ENCODE measurements at regions not wholly inside any gene's neighbourhood (a gene's known extent, or its start where the extent isn't known, plus 50 kb on each side); places are given as distances from the start of the nearest gene placed in this dataset.

DNA sequence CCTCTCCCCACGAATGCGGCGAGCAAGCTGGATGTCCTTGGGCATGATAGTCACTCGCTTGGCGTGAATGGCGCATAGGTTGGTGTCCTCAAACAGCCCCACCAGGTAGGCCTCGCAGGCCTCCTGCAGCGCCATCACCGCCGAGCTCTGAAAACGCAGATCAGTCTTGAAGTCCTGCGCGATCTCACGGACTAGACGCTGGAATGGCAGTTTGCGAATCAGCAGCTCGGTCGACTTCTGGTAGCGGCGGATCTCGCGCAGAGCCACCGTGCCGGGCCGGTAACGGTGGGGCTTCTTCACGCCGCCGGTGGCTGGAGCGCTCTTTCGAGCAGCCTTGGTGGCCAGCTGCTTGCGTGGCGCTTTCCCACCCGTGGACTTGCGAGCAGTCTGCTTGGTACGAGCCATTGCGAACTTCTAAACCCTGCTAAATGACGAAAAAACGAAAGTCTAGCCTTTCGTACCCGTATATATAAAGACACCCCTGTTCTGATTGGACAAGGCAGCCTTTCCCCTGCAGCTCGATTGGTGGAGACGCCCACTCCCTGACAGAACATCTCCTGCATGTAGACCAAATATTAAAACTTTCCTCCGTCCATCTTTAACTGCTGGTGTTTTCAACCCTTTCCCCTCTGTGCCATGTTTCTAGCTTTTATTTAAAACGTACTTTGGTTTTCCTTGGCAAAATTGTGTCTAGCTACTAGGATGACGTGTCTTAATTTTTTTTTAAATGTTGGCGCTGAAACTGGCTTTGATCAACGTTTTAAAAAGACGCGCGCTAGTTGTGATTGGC lies 109.8 kb downstream of the HFE start:
- DNase-seq (ENCODE audit: low spot score), result peak; percentile 81
- FAIRE-seq, result no peak

- FAIRE-seq (no peak), DNase-seq (ENCODE audit: low spot score) (no peak)
Observed at GRCh38 chr6:26197636-26197932, 110.4 kb downstream of the HFE start.

DNA sequence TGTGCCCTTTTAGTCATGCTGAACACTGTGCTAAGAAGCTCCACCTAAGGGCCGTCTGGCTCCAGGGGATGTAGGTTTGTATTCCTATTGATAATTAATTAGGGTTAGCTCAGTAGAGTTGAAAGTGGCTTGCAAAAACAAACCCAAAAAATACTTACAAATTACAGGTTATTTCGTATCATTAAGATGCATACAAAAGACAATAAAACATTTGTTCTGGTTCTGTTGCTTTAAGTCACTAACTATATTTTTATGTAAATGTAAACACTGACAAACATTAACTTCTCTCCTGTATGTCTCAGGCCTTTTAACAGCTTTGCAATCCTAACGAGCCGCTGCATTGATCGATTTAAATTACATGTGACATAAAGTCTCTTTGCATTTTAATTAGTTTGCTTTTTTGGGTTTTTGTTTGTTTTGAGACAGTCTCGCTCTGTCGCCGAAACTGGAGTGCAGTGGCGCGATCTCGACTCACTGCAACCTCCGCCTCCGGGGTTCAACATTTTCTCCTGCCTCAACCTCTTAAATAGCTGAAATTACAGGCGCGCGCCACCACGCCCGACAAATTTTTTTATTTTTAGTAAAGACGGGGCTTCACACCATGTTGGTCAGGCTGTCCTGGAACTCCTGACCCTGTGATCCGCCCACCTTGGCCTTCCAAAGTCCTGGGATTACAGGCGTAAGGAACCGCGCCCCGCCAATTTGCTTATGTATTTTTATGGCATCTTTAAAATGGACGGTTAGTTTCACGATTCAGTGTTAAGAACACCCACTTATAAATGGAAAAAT lies 110.9 kb downstream of the HFE start:
- no peak for FAIRE-seq

DNA sequence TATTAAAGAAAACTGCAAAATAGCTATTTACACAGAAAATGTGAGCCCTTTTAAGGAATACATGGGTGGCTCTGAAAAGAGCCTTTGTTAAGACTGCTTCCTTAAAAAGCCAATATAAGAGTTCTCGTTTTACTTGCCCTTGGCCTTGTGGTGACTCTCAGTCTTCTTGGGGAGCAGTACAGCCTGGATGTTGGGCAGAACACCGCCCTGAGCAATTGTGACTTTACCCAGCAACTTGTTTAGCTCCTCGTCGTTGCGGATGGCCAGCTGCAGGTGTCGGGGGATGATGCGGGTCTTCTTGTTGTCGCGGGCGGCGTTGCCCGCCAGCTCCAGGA lies 111.5 kb downstream of the HFE start:
- DNase-seq (ENCODE audit: low spot score), result no peak
- no peak for FAIRE-seq

More for the DNA sequence above, 110.9 kb downstream of the HFE start:
- DNase-seq (ENCODE audit: low spot score), result no peak

GRCh38 chr6:26199057-26199772 lies 112.0 kb downstream of the HFE start:
- no peak for FAIRE-seq
- DNase-seq (ENCODE audit: low spot score), result peak; percentile 67

- FAIRE-seq (no peak), DNase-seq (ENCODE audit: low spot score) (no peak)
Observed at GRCh38 chr6:26199773-26200764, 112.8 kb downstream of the HFE start.

DNA sequence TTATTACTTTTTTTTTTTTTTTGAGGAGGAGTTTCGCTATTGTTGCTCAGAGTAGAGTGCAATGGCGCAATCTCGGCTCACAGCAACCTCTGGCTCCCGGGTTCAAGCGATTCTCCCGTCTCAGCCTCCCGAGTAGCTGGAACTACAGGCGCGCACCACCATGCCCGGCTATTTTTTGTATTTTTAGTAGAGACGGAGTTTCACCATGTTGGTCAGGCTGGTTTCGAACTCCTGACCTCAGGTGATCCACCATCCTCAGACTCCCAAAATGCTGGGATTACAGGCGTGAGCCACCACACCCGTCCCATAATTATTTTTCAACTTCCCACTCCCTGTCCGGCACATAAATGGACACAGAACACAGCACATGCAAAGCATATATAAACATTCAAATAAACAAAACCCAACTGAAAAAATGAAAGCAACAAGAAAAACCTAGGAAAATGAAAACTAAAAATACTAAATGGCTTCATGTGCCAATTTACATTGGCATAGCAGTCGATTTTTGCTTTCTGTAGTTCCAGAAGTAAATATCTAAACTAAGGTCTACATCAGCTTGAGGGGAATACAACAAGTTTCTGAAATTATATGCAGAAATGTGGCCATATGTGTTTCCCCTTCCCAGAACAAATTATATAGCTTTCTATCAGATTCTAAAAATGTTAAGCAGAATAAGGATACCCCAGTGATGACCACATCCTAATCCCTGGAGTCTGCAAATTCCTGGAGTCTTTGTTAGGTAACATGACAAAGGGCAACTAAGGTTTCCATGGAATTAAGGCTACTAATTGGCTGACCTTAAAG lies 113.9 kb downstream of the HFE start:
- DNase-seq (ENCODE audit: low spot score) (no peak), FAIRE-seq (no peak)

GRCh38 chr6:26202201-26202611 lies 115.0 kb downstream of the HFE start:
- DNase-seq (ENCODE audit: low spot score) (no peak), FAIRE-seq (no peak)

DNA sequence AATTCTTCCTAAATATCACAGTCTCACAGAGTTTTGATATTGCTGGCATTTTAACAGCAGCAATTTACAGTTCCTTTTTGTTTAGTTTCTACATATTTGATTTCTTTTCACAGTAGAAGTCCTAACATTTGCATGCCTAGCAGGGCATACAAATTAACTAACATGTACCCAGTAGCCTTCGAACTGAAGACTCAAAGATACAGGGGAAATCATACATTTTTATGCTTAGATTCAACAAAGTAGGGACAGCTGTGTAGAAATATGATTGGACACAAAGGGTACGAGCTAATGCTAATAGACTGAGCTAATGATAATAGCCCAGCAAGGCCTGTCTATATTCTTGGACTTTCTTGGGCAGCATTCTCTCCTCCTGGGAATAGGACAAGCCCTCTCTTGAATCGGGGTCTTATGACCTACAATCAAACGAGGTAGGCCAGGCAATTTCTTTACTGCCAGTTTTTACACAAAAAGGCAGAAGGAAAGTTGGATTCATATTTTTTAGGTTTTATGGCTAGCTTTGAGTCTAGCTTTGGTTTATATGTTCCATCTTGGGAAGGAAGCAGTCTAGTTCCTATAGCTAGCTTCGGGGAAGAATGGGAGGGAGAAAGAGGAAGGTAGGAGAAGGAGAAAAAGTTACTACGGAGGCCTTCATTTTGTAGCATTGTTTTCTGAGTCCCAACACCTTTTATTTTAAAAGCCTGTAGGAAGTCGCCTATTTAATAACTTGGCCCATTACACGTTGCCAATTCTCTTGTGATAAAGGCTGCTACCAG lies 115.8 kb downstream of the HFE start:
- DNase-seq (ENCODE audit: low spot score), result no peak
- no peak for FAIRE-seq

- FAIRE-seq (no peak), DNase-seq (ENCODE audit: low spot score) (peak; percentile 81)
Observed at GRCh38 chr6:26204332-26205160, 117.3 kb downstream of the HFE start.

DNA sequence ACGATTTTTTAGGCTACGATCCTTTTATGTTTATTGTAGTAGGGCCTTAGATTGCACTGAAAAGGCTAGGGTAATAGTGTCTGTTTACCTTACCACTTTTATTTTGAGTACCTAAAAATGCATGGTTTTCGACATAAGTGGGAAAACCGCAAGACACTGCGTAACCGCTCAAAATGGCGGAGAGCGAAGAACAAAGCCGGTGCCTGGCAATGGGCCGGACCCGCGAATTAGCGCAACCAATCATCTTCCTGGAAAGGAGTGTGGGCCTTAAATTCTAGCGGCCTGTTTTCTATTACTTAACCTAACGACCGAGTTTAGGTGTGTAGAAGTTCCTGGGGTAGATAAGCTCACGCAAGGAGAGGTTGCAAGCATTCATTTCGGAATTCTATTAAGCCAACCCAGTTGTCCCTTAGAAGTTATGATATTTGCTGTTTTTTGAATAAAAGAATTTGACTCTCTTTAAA lies 118.0 kb downstream of the HFE start:
- FAIRE-seq (no peak), DNase-seq (ENCODE audit: low spot score) (peak; percentile 29)

- FAIRE-seq (no peak), DNase-seq (ENCODE audit: low spot score) (peak; percentile 56)
Observed at GRCh38 chr6:26205625-26206574, 118.7 kb downstream of the HFE start.

- DNase-seq (ENCODE audit: low spot score) (no peak), FAIRE-seq (no peak)
Observed at GRCh38 chr6:26206868-26207801, 119.9 kb downstream of the HFE start.

DNA sequence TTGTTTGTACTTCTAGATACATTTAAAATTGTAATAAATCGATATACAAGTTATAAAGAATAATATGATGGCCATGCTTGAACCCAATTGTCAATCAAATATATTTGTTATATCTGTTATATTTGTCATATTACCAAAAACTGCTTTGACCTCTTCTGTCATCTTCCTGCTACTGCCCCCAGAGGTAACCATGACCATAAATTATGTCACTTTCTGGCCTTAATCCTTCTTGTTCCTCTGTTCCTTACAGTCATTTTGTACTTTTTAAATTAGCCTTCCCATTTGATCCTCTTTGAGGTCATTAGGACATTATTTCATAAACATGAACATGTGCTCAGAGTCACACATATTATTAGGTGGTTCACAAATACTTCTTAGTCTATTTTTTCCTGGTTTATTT lies 124.7 kb downstream of the HFE start:
- DNase-seq (ENCODE audit: low spot score), result no peak
- FAIRE-seq, result no peak

DNA sequence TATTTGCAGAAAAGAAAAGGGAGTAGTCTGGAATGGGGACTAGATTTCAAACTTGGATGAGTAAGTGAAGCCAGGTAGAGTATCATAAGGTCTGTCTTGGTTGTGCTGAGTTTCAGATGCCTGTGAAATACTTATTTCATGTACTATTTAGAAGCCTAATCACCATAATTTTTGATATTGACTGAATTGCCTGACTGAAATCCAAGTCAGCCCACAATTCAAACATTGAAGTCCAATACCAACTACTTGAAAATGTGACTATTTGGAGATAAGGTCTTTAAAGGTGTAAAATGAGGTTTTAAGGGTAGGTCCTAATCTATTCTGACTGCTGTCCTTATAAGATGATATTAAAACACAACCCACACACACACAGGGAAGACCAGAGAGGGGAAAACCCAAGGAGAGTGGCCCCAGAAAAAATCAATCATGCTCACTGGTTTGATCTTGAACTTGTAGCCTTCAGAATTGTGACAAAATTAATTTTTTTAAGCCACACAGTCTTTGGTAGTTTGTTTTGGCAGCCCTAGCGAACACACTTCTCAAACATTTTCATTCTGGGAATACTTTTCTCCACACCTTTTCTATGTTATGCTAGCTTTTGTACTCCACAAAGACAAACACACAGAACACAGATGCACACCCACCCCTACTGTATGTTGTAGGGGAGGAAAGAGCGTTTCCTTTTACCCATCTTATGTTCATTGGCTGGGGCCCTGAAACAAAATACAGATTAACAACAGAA lies 126.3 kb downstream of the HFE start:
- FAIRE-seq (no peak), DNase-seq (ENCODE audit: low spot score) (no peak)
